ENCODE measurements at regions not wholly inside any gene's neighbourhood (a gene's known extent, or its start where the extent isn't known, plus 50 kb on each side); places are given as distances from the start of the nearest gene placed in this dataset.
A peak's percentile ranks its signal among the peaks of the same experiment; 100 is the strongest.

GRCh38 chr2:155115846-155116245 lies 417.4 kb downstream of the KCNJ3 start:
- Histone ChIP-seq H3K4me1 (ENCODE audit: control insufficient read depth, insufficient read depth, low read length) (no peaks in the 10 kb centered on the region), H3K27me3 (ENCODE audit: control insufficient read depth, insufficient read depth, low read length) (no peaks in the 10 kb centered on the region), H3K4me3 (ENCODE audit: low read length) (no peak overlapping the region), H3K27ac (ENCODE audit: low read length) (no peak overlapping the region), H3K36me3 (ENCODE audit: control insufficient read depth, insufficient read depth, low read length) (no peaks in the 10 kb centered on the region), H3K9me3 (ENCODE audit: control insufficient read depth, low read depth, low read length) (no peaks in the 10 kb centered on the region)
- no peak for DNase-seq
- 90% methylated on average over 1 of the region's 1 CpG for WGBS (ENCODE audit: insufficient coverage, low lambda C conversion rate)

DNA sequence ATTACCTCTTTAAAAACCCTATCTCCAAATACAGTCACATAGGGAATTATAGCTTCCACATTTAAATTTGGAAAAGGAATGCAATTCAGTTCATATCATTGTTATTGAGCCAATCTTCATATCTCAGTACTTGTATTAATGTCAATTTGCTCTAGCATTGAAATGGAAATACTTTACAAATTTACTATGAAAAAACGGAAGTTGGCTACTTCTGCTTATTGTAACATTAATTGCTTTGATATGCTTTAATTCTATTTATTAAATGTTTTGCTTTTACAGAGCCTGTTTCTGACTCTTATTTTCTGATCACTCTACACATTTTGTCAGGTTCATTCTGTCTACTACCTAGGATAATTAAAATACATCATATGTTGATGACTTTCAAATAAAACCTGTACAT lies 412.6 kb downstream of the KCNJ3 start:
- DNase-seq: no peak
- Histone ChIP-seq H3K4me3 (ENCODE audit: low read length) (no peak overlapping the region), H3K27me3 (ENCODE audit: control insufficient read depth, insufficient read depth, low read length) (no peaks in the 10 kb centered on the region), H3K36me3 (ENCODE audit: control insufficient read depth, insufficient read depth, low read length) (no peaks in the 10 kb centered on the region), H3K27ac (ENCODE audit: low read length) (no peak overlapping the region), H3K9me3 (ENCODE audit: control insufficient read depth, low read depth, low read length) (no peaks in the 10 kb centered on the region), H3K4me1 (ENCODE audit: control insufficient read depth, insufficient read depth, low read length) (no peaks in the 10 kb centered on the region)
- 100% methylated on average over 1 of the region's 1 CpG for WGBS (ENCODE audit: insufficient coverage, low lambda C conversion rate)

- Histone ChIP-seq H3K27ac (ENCODE audit: low read length) (no peak overlapping the region), H3K27me3 (ENCODE audit: control insufficient read depth, insufficient read depth, low read length) (no peaks in the 10 kb centered on the region), H3K36me3 (ENCODE audit: control insufficient read depth, insufficient read depth, low read length) (no peaks in the 10 kb centered on the region), H3K9me3 (ENCODE audit: control insufficient read depth, low read depth, low read length) (no peaks in the 10 kb centered on the region), H3K4me1 (ENCODE audit: control insufficient read depth, insufficient read depth, low read length) (no peaks in the 10 kb centered on the region), H3K4me3 (ENCODE audit: low read length) (no peak overlapping the region)
- WGBS (ENCODE audit: insufficient coverage, low lambda C conversion rate): 90% methylated on average over 1 of the region's 1 CpG
- no peak for DNase-seq
These were observed 411.0 kb downstream of the KCNJ3 start for GRCh38 chr2:155109527-155109926.

GRCh38 chr2:155100261-155100660 lies 401.8 kb downstream of the KCNJ3 start:
- Histone ChIP-seq H3K36me3 (ENCODE audit: control insufficient read depth, insufficient read depth, low read length) (no peaks in the 10 kb centered on the region), H3K27me3 (ENCODE audit: control insufficient read depth, insufficient read depth, low read length) (no peaks in the 10 kb centered on the region), H3K4me1 (ENCODE audit: control insufficient read depth, insufficient read depth, low read length) (no peaks in the 10 kb centered on the region), H3K4me3 (ENCODE audit: low read length) (no peak overlapping the region), H3K27ac (ENCODE audit: low read length) (no peak overlapping the region), H3K9me3 (ENCODE audit: control insufficient read depth, low read depth, low read length) (peaks cover 2% of the 10 kb centered on the region)
- WGBS (ENCODE audit: insufficient coverage, low lambda C conversion rate): no CpG with 5 or more reads among the region's 2 CpGs
- no peak for DNase-seq

DNA sequence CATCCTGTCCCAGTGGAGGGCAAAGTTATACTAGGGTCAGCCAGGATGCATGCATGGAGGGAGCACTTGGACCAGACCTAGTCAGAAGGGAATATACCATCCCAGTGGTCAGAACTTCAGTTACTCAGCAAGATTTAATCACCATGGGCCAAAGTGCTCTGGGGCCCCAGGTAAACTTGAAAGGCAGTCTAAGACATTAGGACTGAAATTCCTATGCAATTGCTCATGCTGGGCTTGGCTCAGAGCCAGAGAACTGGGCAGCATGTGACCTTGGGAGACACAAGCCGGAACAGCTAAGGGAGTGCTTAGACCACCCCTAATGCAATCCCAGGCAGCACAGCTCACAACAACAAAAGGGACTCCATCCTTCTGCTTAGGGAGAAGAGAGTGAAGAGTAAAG lies 401.3 kb downstream of the KCNJ3 start:
- Histone ChIP-seq H3K9me3 (ENCODE audit: control insufficient read depth, low read depth, low read length) (peaks cover 2% of the 10 kb centered on the region), H3K36me3 (ENCODE audit: control insufficient read depth, insufficient read depth, low read length) (no peaks in the 10 kb centered on the region), H3K27me3 (ENCODE audit: control insufficient read depth, insufficient read depth, low read length) (no peaks in the 10 kb centered on the region), H3K27ac (ENCODE audit: low read length) (no peak overlapping the region), H3K4me1 (ENCODE audit: control insufficient read depth, insufficient read depth, low read length) (no peaks in the 10 kb centered on the region), H3K4me3 (ENCODE audit: low read length) (no peak overlapping the region)
- WGBS (ENCODE audit: insufficient coverage, low lambda C conversion rate): no CpG with 5 or more reads among the region's 1 CpG
- peak; percentile 37 to 44 for DNase-seq

- H3K4me3 ChIP-seq (ENCODE audit: low read length): no peak overlapping the region
- H3K27me3 ChIP-seq (ENCODE audit: control insufficient read depth, insufficient read depth, low read length): no peaks in the 10 kb centered on the region
- no peaks in the 10 kb centered on the region for H3K4me1 ChIP-seq (ENCODE audit: control insufficient read depth, insufficient read depth, low read length)
- H3K9me3 ChIP-seq (ENCODE audit: control insufficient read depth, low read depth, low read length): no peaks in the 10 kb centered on the region
- WGBS (ENCODE audit: insufficient coverage, low lambda C conversion rate): 100% methylated on average over 1 of the region's 1 CpG
- H3K36me3 ChIP-seq (ENCODE audit: control insufficient read depth, insufficient read depth, low read length): no peaks in the 10 kb centered on the region
- no peak overlapping the region for H3K27ac ChIP-seq (ENCODE audit: low read length)
- no peak for DNase-seq
These were observed 397.1 kb downstream of the KCNJ3 start for GRCh38 chr2:155095613-155096012.

DNA sequence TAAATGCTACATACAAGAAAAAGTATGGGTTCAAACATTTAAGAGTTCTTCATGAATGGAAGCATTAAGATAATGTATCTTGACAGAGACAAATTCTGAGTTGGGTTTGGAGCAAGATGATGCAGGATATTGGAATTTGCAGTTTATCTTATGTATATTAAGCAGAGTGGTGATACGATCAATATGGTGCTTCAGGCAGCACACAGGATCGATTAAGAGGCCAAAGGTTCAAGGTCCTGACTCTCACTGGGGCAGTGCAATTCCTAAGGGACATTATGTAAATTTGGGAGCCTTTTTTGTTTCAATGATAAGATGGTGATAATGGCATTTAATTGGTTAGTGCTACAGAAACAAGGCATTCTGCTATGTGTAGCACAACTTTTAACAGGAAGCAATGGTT lies 381.9 kb downstream of the KCNJ3 start:
- no CpG with 5 or more reads among the region's 2 CpGs for WGBS (ENCODE audit: insufficient coverage, low lambda C conversion rate)
- Histone ChIP-seq H3K27me3 (ENCODE audit: control insufficient read depth, insufficient read depth, low read length) (no peaks in the 10 kb centered on the region), H3K4me1 (ENCODE audit: control insufficient read depth, insufficient read depth, low read length) (no peaks in the 10 kb centered on the region), H3K36me3 (ENCODE audit: control insufficient read depth, insufficient read depth, low read length) (no peaks in the 10 kb centered on the region), H3K9me3 (ENCODE audit: control insufficient read depth, low read depth, low read length) (no peaks in the 10 kb centered on the region), H3K27ac (ENCODE audit: low read length) (no peak overlapping the region), H3K4me3 (ENCODE audit: low read length) (no peak overlapping the region)
- no peak for DNase-seq

- H3K27ac ChIP-seq (ENCODE audit: low read length): no peak overlapping the region
- peaks cover 6% of the 10 kb centered on the region for H3K4me1 ChIP-seq (ENCODE audit: control insufficient read depth, insufficient read depth, low read length)
- WGBS (ENCODE audit: insufficient coverage, low lambda C conversion rate): no CpG with 5 or more reads among the region's 1 CpG
- DNase-seq: no peak
- H3K36me3 ChIP-seq (ENCODE audit: control insufficient read depth, insufficient read depth, low read length): no peaks in the 10 kb centered on the region
- no peak overlapping the region for H3K4me3 ChIP-seq (ENCODE audit: low read length)
- H3K27me3 ChIP-seq (ENCODE audit: control insufficient read depth, insufficient read depth, low read length): no peaks in the 10 kb centered on the region
- H3K9me3 ChIP-seq (ENCODE audit: control insufficient read depth, low read depth, low read length): no peaks in the 10 kb centered on the region
These were observed 372.0 kb downstream of the KCNJ3 start for GRCh38 chr2:155070489-155070888.

DNA sequence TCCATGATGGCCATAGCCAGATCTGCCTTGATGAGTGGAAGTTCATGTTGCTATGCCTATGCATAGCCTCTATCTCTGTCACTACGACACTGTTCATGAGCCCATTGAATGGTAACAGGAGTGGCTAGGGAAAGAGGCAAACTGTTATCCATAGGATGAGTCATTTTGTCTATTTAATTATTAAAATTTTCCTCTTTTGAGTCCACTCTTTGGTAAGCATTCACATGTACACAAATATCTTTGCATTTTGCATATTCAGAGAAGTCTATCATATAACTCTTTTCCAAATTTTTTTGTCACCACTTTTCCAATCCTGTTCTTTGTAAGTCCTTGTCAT lies 364.4 kb downstream of the KCNJ3 start:
- no CpG with 5 or more reads among the region's 1 CpG for WGBS (ENCODE audit: insufficient coverage, low lambda C conversion rate)
- Histone ChIP-seq H3K36me3 (ENCODE audit: control insufficient read depth, insufficient read depth, low read length) (no peaks in the 10 kb centered on the region), H3K27ac (ENCODE audit: low read length) (no peak overlapping the region), H3K4me1 (ENCODE audit: control insufficient read depth, insufficient read depth, low read length) (peaks cover 13% of the 10 kb centered on the region), H3K4me3 (ENCODE audit: low read length) (no peak overlapping the region), H3K27me3 (ENCODE audit: control insufficient read depth, insufficient read depth, low read length) (no peaks in the 10 kb centered on the region), H3K9me3 (ENCODE audit: control insufficient read depth, low read depth, low read length) (no peaks in the 10 kb centered on the region)
- DNase-seq: no peak

GRCh38 chr2:155062250-155062921 lies 363.9 kb downstream of the KCNJ3 start:
- no CpG with 5 or more reads among the region's 2 CpGs for WGBS (ENCODE audit: insufficient coverage, low lambda C conversion rate)
- Histone ChIP-seq H3K27me3 (ENCODE audit: control insufficient read depth, insufficient read depth, low read length) (no peaks in the 10 kb centered on the region), H3K27ac (ENCODE audit: low read length) (peak overlapping the region; percentile 8), H3K4me1 (ENCODE audit: control insufficient read depth, insufficient read depth, low read length) (peaks cover 13% of the 10 kb centered on the region), H3K9me3 (ENCODE audit: control insufficient read depth, low read depth, low read length) (no peaks in the 10 kb centered on the region), H3K4me3 (ENCODE audit: low read length) (no peak overlapping the region), H3K36me3 (ENCODE audit: control insufficient read depth, insufficient read depth, low read length) (no peaks in the 10 kb centered on the region)
- peak; percentile 28 to 41 for DNase-seq

DNA sequence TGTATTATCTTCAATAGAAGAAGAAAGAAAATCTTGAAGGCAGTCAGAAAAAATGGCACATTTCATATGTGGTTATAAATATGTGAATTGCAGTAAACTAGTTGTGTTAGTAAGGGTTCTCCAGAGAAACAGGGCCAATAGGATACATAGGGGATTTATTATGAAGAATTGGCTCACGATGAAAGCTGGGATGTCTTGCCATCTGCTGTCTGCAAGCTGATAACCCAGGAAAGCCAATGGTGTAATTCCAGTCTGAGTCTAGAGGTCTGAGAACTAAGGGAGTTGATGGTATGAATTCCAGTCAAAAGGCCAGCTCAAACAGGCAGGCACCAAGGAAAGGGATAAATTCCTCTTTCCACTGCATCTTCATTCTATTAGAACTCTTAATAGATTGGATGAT lies 362.4 kb downstream of the KCNJ3 start:
- Histone ChIP-seq H3K4me1 (ENCODE audit: control insufficient read depth, insufficient read depth, low read length) (peaks cover 13% of the 10 kb centered on the region), H3K27ac (ENCODE audit: low read length) (no peak overlapping the region), H3K27me3 (ENCODE audit: control insufficient read depth, insufficient read depth, low read length) (no peaks in the 10 kb centered on the region), H3K36me3 (ENCODE audit: control insufficient read depth, insufficient read depth, low read length) (no peaks in the 10 kb centered on the region), H3K4me3 (ENCODE audit: low read length) (no peak overlapping the region), H3K9me3 (ENCODE audit: control insufficient read depth, low read depth, low read length) (no peaks in the 10 kb centered on the region)
- WGBS (ENCODE audit: insufficient coverage, low lambda C conversion rate): no CpG with 5 or more reads among the region's 1 CpG
- DNase-seq: no peak
